Spinal cord (tissue), 9 donors: ENCODE measurements at regions not wholly inside any gene's neighbourhood (a gene's known extent, or its start where the extent isn't known, plus 50 kb on each side); places are given as distances from the start of the nearest gene placed in this dataset.

ENCODE experiments used
- DNase-seq, 6 donors: peaks; one replicate each; pipeline versions ENCODE4 v3.0.0 to v3.0.0-alpha.2; 2013 to 2015; ENCODE audit warnings: low spot score in 6 of 6, low read depth in 4 of 6
- H3K27ac ChIP-seq: one replicate; pipeline ENCODE4 v1.5.1; 2013; ENCODE audit warnings: low read depth, low read length, control low read depth
- H3K27me3 ChIP-seq: one replicate; pipeline ENCODE4 v1.6.1; 2013; ENCODE audit warnings: low read length; ENCODE audit not compliant: control insufficient read depth, insufficient read depth
- H3K36me3 ChIP-seq: one replicate; pipeline ENCODE4 v1.6.1; 2013; ENCODE audit warnings: low read length; ENCODE audit not compliant: control insufficient read depth, insufficient read depth
- H3K4me1 ChIP-seq: one replicate; pipeline ENCODE4 v1.6.1; 2013; ENCODE audit warnings: low read length; ENCODE audit not compliant: control insufficient read depth, insufficient read depth
- H3K4me3 ChIP-seq: one replicate; pipeline ENCODE4 v1.5.1; 2013; ENCODE audit warnings: low read depth, low read length, control low read depth
- H3K9me3 ChIP-seq: one replicate; pipeline ENCODE4 v1.6.1; 2013; ENCODE audit warnings: low read length; ENCODE audit not compliant: control insufficient read depth, insufficient read depth
- WGBS: methylation state at CpG from one replicate; pipeline ENCODE4 v1.1.5; 2013; ENCODE audit warnings: missing lambda C conversion rate; ENCODE audit not compliant: insufficient coverage; 5-methylcytosine and 5-hydroxymethylcytosine counted together
- donor health status: healthy.

DNA sequence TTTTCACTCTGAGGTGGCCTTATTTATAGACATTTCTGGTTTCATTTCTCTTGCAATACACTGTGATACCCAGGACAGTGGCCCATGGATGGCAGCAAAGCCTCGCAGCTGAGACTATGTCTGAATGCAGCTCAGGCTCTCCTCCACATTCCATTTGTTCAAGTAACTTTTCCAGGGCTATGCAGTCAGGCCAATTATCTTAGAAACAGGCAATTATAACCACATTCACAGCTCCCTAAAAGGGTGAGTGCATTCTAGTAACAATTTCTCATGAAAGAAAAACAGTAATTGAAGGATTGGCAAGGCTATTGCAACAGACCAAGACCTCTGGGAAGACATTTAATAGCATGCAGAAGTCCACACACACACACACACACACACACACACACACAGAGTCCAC lies 264.0 kb downstream of the TBC1D4 start:
- no peak overlapping the region for H3K4me3 ChIP-seq
- H3K36me3 ChIP-seq, result no peaks in the 10 kb centered on the region
- H3K4me1 ChIP-seq, result peaks cover 11% of the 10 kb centered on the region
- DNase-seq, result peak in 2 of 6 donors; percentile 74 to 81
- H3K27ac ChIP-seq, result peak overlapping the region; percentile 48
- H3K9me3 ChIP-seq, result no peaks in the 10 kb centered on the region
- no peaks in the 10 kb centered on the region for H3K27me3 ChIP-seq
- WGBS, result 10% methylated on average over 1 of the region's 1 CpG

DNA sequence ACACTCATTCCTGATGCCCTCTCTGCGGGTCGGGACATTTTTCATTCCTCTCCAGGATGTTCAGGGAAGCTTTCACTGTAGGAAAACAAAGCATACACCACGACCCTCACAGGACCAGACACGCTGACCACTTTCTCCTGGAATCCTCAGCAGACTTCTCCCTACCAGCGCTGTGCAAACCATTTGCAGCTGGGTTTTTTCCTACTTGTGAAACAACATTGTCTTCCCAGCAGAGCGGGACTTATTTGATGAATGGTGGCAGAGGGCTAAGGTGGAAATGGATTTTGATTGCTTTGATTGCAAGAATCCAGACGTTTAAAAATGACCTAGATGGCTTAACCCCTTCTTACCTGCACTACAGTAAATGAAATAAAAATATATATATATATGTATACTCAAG lies 265.9 kb downstream of the TBC1D4 start:
- Histone ChIP-seq H3K36me3 (no peaks in the 10 kb centered on the region), H3K4me1 (peaks cover 11% of the 10 kb centered on the region), H3K9me3 (no peaks in the 10 kb centered on the region), H3K27ac (no peak overlapping the region), H3K27me3 (no peaks in the 10 kb centered on the region), H3K4me3 (no peak overlapping the region)
- whole genome bisulfite sequencing, result 15% methylated on average over 4 of the region's 7 CpGs
- DNase-seq, result peak in 1 of 6 donors; percentile 21

DNA sequence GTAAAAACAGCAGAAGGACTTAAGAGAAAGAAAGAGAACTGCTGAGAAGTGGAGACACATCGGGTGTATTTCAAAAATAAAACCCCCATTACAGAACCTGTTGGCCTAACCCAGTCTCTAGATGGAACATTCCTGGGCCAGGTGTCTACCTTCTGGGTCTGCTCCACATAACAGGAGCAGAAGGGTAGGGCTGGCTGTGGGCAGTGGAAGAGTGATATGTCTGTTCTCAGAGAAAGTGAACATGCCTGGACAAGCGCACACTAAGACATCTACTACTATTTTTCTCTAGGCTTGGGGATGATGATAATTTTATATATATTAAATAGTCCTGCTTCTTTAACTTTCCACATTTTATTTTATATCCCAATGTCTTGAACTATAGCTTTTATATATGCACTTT lies 267.1 kb downstream of the TBC1D4 start:
- WGBS, result no CpG with 5 or more reads among the region's 2 CpGs
- Histone ChIP-seq H3K9me3 (no peaks in the 10 kb centered on the region), H3K36me3 (no peaks in the 10 kb centered on the region), H3K4me1 (peaks cover 6% of the 10 kb centered on the region), H3K27ac (no peak overlapping the region), H3K27me3 (no peaks in the 10 kb centered on the region), H3K4me3 (no peak overlapping the region)
- no peak for DNase-seq

DNA sequence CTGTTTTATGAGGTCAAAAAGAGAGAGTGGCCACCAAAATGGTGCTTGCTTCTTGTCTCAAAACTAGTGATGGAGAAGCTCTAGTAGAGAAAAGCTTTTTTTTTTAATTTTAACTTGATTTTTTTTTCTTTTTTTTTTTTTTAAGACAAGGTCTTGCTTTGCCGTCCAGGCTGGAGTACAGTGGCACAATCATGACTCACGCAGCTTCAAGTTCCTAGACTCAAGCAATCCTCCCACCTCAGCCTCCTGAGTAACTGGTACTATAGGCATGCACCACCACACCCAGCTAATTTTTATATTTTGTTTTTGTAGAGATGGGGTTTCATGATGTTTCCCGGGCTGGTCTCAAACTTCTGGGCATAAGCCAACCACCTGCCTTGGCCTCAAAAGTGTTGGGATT lies 279.0 kb downstream of the TBC1D4 start:
- H3K27me3 ChIP-seq, result no peaks in the 10 kb centered on the region
- peaks cover 4% of the 10 kb centered on the region for H3K9me3 ChIP-seq
- WGBS, result no CpG with 5 or more reads among the region's 3 CpGs
- DNase-seq, result no peak
- no peaks in the 10 kb centered on the region for H3K4me1 ChIP-seq
- no peak overlapping the region for H3K27ac ChIP-seq
- no peaks in the 10 kb centered on the region for H3K36me3 ChIP-seq
- H3K4me3 ChIP-seq, result no peak overlapping the region

DNA sequence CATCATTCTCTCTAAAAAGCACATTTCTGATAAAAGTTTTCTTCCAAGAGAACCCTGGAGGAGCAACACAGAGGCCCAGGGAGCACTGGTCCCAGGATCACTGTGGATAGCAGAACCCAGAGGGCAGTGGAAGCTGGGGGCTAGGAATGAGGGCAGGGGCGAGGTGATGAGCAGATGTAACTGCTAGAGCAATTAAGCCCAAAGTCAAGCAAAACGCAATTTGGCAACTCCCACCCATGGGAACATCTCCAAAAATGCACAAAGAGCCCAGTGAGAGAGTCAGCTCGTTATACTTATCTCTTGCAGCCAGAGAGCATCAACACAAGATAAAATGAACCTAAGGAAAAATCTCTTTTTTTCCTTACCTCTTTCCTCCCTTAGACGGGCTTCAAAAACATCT lies 284.2 kb downstream of the TBC1D4 start:
- DNase-seq, result peak in 3 of 6 donors; percentile 32 to 85 (median 76)

GRCh38 chr13:75196147-75196837 lies 285.7 kb downstream of the TBC1D4 start:
- no CpG with 5 or more reads among the region's 4 CpGs for WGBS
- peak overlapping the region; percentile 85 for H3K27ac ChIP-seq
- H3K27me3 ChIP-seq, result no peaks in the 10 kb centered on the region
- H3K36me3 ChIP-seq, result no peaks in the 10 kb centered on the region
- peaks cover 4% of the 10 kb centered on the region for H3K4me1 ChIP-seq
- peak in 2 of 6 donors; percentile 75 to 76 for DNase-seq
- H3K4me3 ChIP-seq, result peak overlapping the region; percentile 10
- no peaks in the 10 kb centered on the region for H3K9me3 ChIP-seq

More for the DNA sequence above, 284.2 kb downstream of the TBC1D4 start:
- no peaks in the 10 kb centered on the region for H3K9me3 ChIP-seq
- H3K4me1 ChIP-seq, result peaks cover 4% of the 10 kb centered on the region
- no peaks in the 10 kb centered on the region for H3K27me3 ChIP-seq
- 20% methylated on average over 3 of the region's 4 CpGs for WGBS
- H3K27ac ChIP-seq, result peak overlapping the region; percentile 52
- H3K36me3 ChIP-seq, result no peaks in the 10 kb centered on the region
- no peak overlapping the region for H3K4me3 ChIP-seq

DNA sequence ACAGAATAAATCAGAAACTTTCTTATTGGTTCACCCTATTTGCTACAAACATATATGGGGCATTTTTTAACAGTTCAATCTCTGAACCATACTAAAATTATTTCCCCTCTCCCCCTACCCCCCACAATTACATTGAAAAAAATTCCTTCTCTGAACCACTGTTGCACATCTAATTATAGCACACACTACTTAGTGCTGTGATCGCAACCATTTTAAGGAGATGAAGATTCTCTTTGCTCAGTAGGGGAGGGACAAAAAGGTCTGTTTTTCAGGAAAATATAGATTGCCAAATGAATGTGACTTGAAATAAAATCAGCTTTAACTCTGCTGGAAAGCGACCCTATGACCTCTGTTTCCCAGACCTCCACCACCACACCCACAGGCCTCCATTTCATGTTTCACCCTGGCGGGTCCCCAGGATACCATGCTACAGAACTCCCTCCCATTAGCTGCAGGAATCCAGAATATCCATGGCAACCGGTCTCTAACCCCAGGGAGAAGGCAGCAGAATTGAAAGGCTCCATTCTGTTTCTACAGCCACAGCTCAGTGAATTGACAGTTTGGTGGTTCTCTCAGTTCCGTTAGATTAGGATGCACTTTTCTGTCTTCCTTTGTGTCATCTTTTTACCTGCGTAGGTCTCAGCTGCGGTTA lies 286.3 kb downstream of the TBC1D4 start:
- no peaks in the 10 kb centered on the region for H3K27me3 ChIP-seq
- H3K9me3 ChIP-seq, result no peaks in the 10 kb centered on the region
- peak overlapping the region; percentile 10 for H3K4me3 ChIP-seq
- peak overlapping the region; percentile 85 for H3K27ac ChIP-seq
- WGBS, result 11% methylated on average over 5 of the region's 7 CpGs
- H3K36me3 ChIP-seq, result no peaks in the 10 kb centered on the region
- DNase-seq, result peak; percentile 71 to 97 (median 80)
- H3K4me1 ChIP-seq, result peaks cover 4% of the 10 kb centered on the region

DNA sequence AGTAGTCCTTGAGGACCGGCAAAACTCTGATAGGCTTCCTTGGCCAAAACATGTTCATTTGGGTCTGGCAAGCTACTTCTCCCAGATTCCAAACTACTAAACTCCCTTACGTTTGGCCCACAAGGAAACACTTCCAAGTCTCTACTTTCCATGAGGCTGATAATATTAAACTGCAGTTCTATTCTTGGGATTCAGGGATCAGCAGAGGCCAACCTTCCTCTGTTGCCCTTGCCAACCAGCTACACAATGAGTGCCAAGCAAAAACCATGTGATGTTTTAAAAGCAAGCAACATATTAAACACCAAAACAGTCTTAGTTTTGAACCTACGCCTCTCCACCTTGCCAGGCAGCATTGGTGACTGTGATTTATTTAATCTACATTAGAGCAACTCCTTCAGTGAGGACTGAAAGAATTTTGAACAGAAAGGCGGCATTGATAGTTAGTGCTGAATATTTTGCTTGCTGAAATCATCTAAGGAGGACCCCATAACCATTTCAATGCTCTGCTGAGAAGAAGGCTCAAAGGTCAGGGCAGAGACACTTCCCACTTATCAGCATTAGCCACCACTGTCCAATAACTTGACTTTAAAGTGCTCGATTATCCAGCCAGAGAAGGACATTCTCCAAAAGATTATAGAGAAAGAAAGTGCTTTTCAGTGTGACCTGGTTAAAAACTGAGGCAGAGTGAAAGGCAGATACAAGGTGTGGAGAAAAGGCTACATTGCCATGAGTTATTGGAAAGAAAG lies 287.1 kb downstream of the TBC1D4 start:
- DNase-seq, result peak in 2 of 6 donors; percentile 43 to 66
- 20% methylated on average over 1 of the region's 5 CpGs for WGBS
- no peaks in the 10 kb centered on the region for H3K36me3 ChIP-seq
- no peaks in the 10 kb centered on the region for H3K27me3 ChIP-seq
- H3K4me3 ChIP-seq, result no peak overlapping the region
- H3K9me3 ChIP-seq, result no peaks in the 10 kb centered on the region
- H3K27ac ChIP-seq, result peak overlapping the region; percentile 85
- H3K4me1 ChIP-seq, result peaks cover 4% of the 10 kb centered on the region

DNA sequence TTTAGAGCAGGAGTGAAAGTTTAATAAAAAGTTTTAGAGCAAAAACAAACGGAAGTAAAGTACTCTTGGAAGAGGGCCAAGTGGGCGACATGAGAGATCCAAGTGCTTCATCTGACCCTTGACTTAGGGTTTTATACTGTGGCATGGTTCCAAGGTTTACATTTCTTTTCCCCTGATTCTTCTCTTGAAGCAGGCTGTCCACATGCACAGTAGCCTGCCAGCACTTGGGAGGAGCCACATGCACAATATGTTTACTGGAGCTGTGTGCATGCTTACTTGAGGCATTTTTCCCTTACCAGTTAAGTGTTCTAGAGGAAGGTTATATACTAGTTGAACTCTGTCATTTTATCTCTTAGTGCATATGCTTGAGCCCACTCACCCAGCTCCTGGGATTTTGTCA lies 295.6 kb downstream of the TBC1D4 start:
- H3K36me3 ChIP-seq, result no peaks in the 10 kb centered on the region
- H3K4me3 ChIP-seq, result no peak overlapping the region
- WGBS, result 20% methylated on average over 1 of the region's 2 CpGs
- H3K4me1 ChIP-seq, result no peaks in the 10 kb centered on the region
- peaks cover 2% of the 10 kb centered on the region for H3K9me3 ChIP-seq
- no peaks in the 10 kb centered on the region for H3K27me3 ChIP-seq
- H3K27ac ChIP-seq, result no peak overlapping the region
- no peak for DNase-seq
